Sciatic nerve (tissue), 2 donors: ENCODE measurements at regions not wholly inside any gene's neighbourhood (a gene's known extent, or its start where the extent isn't known, plus 50 kb on each side); places are given as distances from the start of the nearest gene placed in this dataset.

Source experiments
- ATAC-seq: fragments of 200-7000 bp; cut with Tn5 transposase; one replicate; pipeline ENCODE4 v1.9.1; 2020; ENCODE audit warnings: mild to moderate bottlenecking, moderate library complexity
- DNase-seq: peaks from one replicate; pipeline ENCODE4 v3.0.0-alpha.2; 2020; ENCODE audit warnings: low spot score
- intact Hi-C: fragments of 100-400 bp; cut with DNase I; formaldehyde crosslinking; loops from one replicate; pipeline ENCODE4 v1.14.2; 2022
- donor health status: DM: no; HTN: no; CAD: no.
- donor health status: DM: no; HTN: no; CAD: no.

GRCh38 chr14:39734306-39734705 is 302.1 kb upstream of the FBXO33 start:
- DNase-seq (no peak), ATAC-seq (no peak)
- intact Hi-C loops: no loop called here

- no peak for DNase-seq
- intact Hi-C loops: no loop called here
- ATAC-seq: no peak
Measured at GRCh38 chr14:39733741-39734140, 301.5 kb upstream of the FBXO33 start.

- intact Hi-C loops: no loop called here
- ATAC-seq (no peak), DNase-seq (no peak)
Measured at GRCh38 chr14:39731912-39732311, 299.7 kb upstream of the FBXO33 start.

- no peak for ATAC-seq
- intact Hi-C loops: no loop called here
- no peak for DNase-seq
Measured at GRCh38 chr14:39726563-39726962, 294.3 kb upstream of the FBXO33 start.

GRCh38 chr14:39722547-39723273 is 290.5 kb upstream of the FBXO33 start:
- intact Hi-C loops: no loop called here

GRCh38 chr14:39716987-39717570 is 284.8 kb upstream of the FBXO33 start:
- intact Hi-C loops: no loop called here
- no peak for DNase-seq
- no peak for ATAC-seq

More at GRCh38 chr14:39722547-39723273, 290.5 kb upstream of the FBXO33 start:
- ATAC-seq (no peak), DNase-seq (no peak)

- ATAC-seq: no peak
- no peak for DNase-seq
- intact Hi-C loops: no loop called here
Measured at GRCh38 chr14:39712293-39712999, 280.2 kb upstream of the FBXO33 start.

GRCh38 chr14:39704594-39704993 is 272.4 kb upstream of the FBXO33 start:
- no peak for ATAC-seq
- DNase-seq: no peak
- intact Hi-C loops: no loop called here

GRCh38 chr14:39694341-39694740 is 262.1 kb upstream of the FBXO33 start:
- ATAC-seq (no peak), DNase-seq (no peak)
- intact Hi-C loops: no loop called here

GRCh38 chr14:39683691-39684260 is 251.5 kb upstream of the FBXO33 start:
- intact Hi-C loops: no loop called here
- no peak for DNase-seq
- no peak for ATAC-seq

- no peak for ATAC-seq
- intact Hi-C loops: no loop called here
- no peak for DNase-seq
Measured at GRCh38 chr14:39682582-39682981, 250.3 kb upstream of the FBXO33 start.

GRCh38 chr14:39681782-39682399 is 249.7 kb upstream of the FBXO33 start:
- no peak for DNase-seq
- intact Hi-C loops: no loop called here
- no peak for ATAC-seq

- intact Hi-C loops: no loop called here
- no peak for DNase-seq
- no peak for ATAC-seq
Measured at GRCh38 chr14:39680777-39681176, 248.5 kb upstream of the FBXO33 start.

GRCh38 chr14:39673734-39674133 is 241.5 kb upstream of the FBXO33 start:
- ATAC-seq (no peak), DNase-seq (no peak)
- intact Hi-C loops: no loop called here

- DNase-seq (no peak), ATAC-seq (no peak)
- intact Hi-C loops: no loop called here
Measured at GRCh38 chr14:39673270-39673711, 241.1 kb upstream of the FBXO33 start.

GRCh38 chr14:39668449-39668848 is 236.2 kb upstream of the FBXO33 start:
- intact Hi-C loops: no loop called here
- DNase-seq: no peak
- ATAC-seq: no peak

- intact Hi-C loops: no loop called here
- ATAC-seq (no peak), DNase-seq (no peak)
Measured at GRCh38 chr14:39666386-39666785, 234.2 kb upstream of the FBXO33 start.

- no peak for ATAC-seq
- intact Hi-C loops: no loop called here
- DNase-seq: no peak
Measured at GRCh38 chr14:39665075-39665475, 232.8 kb upstream of the FBXO33 start.

GRCh38 chr14:39664646-39665045 is 232.4 kb upstream of the FBXO33 start:
- DNase-seq: no peak
- no peak for ATAC-seq
- intact Hi-C loops: no loop called here

- intact Hi-C loops: no loop called here
- no peak for ATAC-seq
Measured at GRCh38 chr14:39641224-39641623, 209.0 kb upstream of the FBXO33 start.

More at GRCh38 chr14:39641224-39641623, 209.0 kb upstream of the FBXO33 start:
- no peak for DNase-seq
